OCI-LY7 (cell line): ENCODE measurements at regions not wholly inside any gene's neighbourhood (a gene's known extent, or its start where the extent isn't known, plus 50 kb on each side); places are given as distances from the start of the nearest gene placed in this dataset.

Source experiments
- BruUV-seq: library from RNA; stranded (reverse); fragments of 400-500 nt; replicated peaks from 2 replicates; lab custom pipeline; 2021; lab: Mats Ljungman, UMichigan
- CTCF ChIA-PET: fragments of 300-600 bp; sonication (Branson Sonifier 250); formaldehyde crosslinking; loops from one replicate; lab custom pipeline; 2022; ENCODE audit warnings: antibody characterized with exemption; ENCODE audit not compliant: unreplicated experiment; lab: Charles Lee
- POLR2A ChIA-PET: fragments of 300-600 bp; sonication (Branson Sonifier 250); formaldehyde crosslinking; loops from one replicate; lab custom pipeline; 2022; ENCODE audit warnings: antibody characterized with exemption; lab: Charles Lee
- DNase-seq: peaks from one replicate; pipeline ENCODE4 v3.0.0-alpha.2; 2015; ENCODE audit warnings: low spot score
- H2AFZ ChIP-seq: fragments of 200-600 bp; sonication (generic), shearing (Covaris generic); 2 replicates; pipeline ENCODE4 v1.6.1; 2014; ENCODE audit warnings: mild to moderate bottlenecking, antibody characterized with exemption, low read length, moderate library complexity
- H3K27ac ChIP-seq: fragments of 200-600 bp; sonication (generic); 2 replicates; pipeline ENCODE4 v1.5.1; 2014; ENCODE audit warnings: mixed run types, low read depth, mild to moderate bottlenecking, moderate library complexity, low read length, inconsistent platforms; ENCODE audit not compliant: poor library complexity, severe bottlenecking
- H3K36me3 ChIP-seq: fragments of 200-600 bp; sonication (generic); 2 replicates; pipeline ENCODE4 v1.6.1; 2014; ENCODE audit warnings: mild to moderate bottlenecking, antibody characterized with exemption, low read length, moderate library complexity, mixed read lengths; ENCODE audit not compliant: insufficient read depth
- H3K4me1 ChIP-seq: fragments of 200-600 bp; sonication (generic); 2 replicates; pipeline ENCODE4 v1.5.1; 2014; ENCODE audit warnings: mild to moderate bottlenecking, low read length; ENCODE audit not compliant: insufficient read depth, poor library complexity, severe bottlenecking
- H3K4me2 ChIP-seq: fragments of 200-600 bp; sonication (generic); 2 replicates; pipeline ENCODE4 v1.6.1; 2014; ENCODE audit warnings: mild to moderate bottlenecking, low read length
- H3K4me3 ChIP-seq: fragments of 200-600 bp; sonication (generic); 2 replicates; pipeline ENCODE4 v1.5.1; 2014; ENCODE audit warnings: mild to moderate bottlenecking, low read depth, low read length; ENCODE audit not compliant: poor library complexity, severe bottlenecking
- H3K79me2 ChIP-seq: fragments of 200-600 bp; sonication (generic); 2 replicates; pipeline ENCODE4 v1.6.1; 2016; ENCODE audit warnings: low read depth, mild to moderate bottlenecking, low read length, moderate library complexity, mixed read lengths; ENCODE audit not compliant: insufficient read depth
- H3K9me2 ChIP-seq: fragments of 200-600 bp; sonication (generic); 2 replicates; pipeline ENCODE4 v1.6.1; 2016; ENCODE audit warnings: mild to moderate bottlenecking, low read length, mixed read lengths; ENCODE audit not compliant: insufficient read depth
- H3K9me3 ChIP-seq: fragments of 200-600 bp; sonication (generic); 2 replicates; pipeline ENCODE4 v1.6.1; 2014; ENCODE audit warnings: mild to moderate bottlenecking, mixed run types, low read length, mixed read lengths
- H4K20me1 ChIP-seq: fragments of 200-600 bp; sonication (generic); 2 replicates; pipeline ENCODE4 v1.6.1; 2014; ENCODE audit warnings: mild to moderate bottlenecking, antibody characterized with exemption, low read length, moderate library complexity, mixed read lengths; ENCODE audit not compliant: insufficient read depth
- CTCF ChIP-seq: fragments of 200-600 bp; sonication (generic); conservative IDR thresholded peaks from 2 replicates; pipeline ENCODE4 v1.5.1; 2014; ENCODE audit warnings: mild to moderate bottlenecking, antibody characterized with exemption, low read length, moderate library complexity, mixed read lengths
- EZH2phosphoT487 ChIP-seq: fragments of 200-600 bp; sonication (generic); IDR thresholded peaks from 2 replicates; pipeline ENCODE4 v1.6.1; 2018; ENCODE audit warnings: low read depth, borderline replicate concordance, mild to moderate bottlenecking, mixed run types, antibody characterized with exemption, low read length, moderate library complexity, mixed read lengths
- intact Hi-C: fragments of 100-400 bp; cut with micrococcal nuclease; formaldehyde crosslinking; loops from one replicate; pipeline ENCODE4 v1.10.0; 2022; ENCODE audit not compliant: unreplicated experiment

GRCh38 chr11:29486301-29486700 lies 530.5 kb downstream of the KCNA4 start:
- Histone ChIP-seq H3K4me1 (no peaks in the 10 kb centered on the region), H3K79me2 (no peaks in the 10 kb centered on the region), H3K4me3 (no peak overlapping the region), H3K36me3 (no peaks in the 10 kb centered on the region), H3K9me2 (no peaks in the 10 kb centered on the region), H3K27ac (no peak overlapping the region), H3K9me3 (no peaks in the 10 kb centered on the region), H3K4me2 (no peak overlapping the region), H2AFZ (no peak overlapping the region), H4K20me1 (no peaks in the 10 kb centered on the region)
- ChIA-PET CTCF (no interaction called here), POLR2A (no interaction called here)
- intact Hi-C loops: no loop called here
- no peak for DNase-seq
- BruUV-seq: no TSS peak
- TF ChIP-seq EZH2phosphoT487: no peak
- TF ChIP-seq CTCF: no peak

DNA sequence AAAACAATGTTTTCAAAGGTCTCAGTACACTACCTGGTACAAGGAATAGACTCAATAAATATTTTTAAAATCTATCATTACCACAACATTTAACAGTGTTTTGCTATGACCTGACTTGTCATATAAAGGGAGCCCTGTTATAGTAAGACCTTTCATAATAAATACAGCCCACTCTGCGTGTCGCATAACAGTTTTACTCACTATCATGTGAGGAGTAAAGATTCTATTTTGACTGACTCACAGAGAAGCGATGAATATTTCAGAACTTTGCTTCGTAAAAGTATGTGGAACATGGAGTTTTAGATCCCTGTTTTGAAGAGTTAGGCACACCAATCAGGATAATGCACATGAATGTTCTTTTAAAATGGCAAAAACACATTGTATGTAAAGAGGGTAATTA lies 531.2 kb downstream of the KCNA4 start:
- TF ChIP-seq CTCF (no peak), EZH2phosphoT487 (no peak)
- no peak overlapping the region for H3K27ac ChIP-seq
- H3K9me2 ChIP-seq: no peaks in the 10 kb centered on the region
- intact Hi-C loops: no loop called here
- no peaks in the 10 kb centered on the region for H3K36me3 ChIP-seq
- no peak overlapping the region for H3K4me2 ChIP-seq
- H3K4me3 ChIP-seq: no peak overlapping the region
- no peaks in the 10 kb centered on the region for H3K4me1 ChIP-seq
- H2AFZ ChIP-seq: no peak overlapping the region
- no peaks in the 10 kb centered on the region for H3K9me3 ChIP-seq
- ChIA-PET CTCF (no interaction called here), POLR2A (no interaction called here)
- H3K79me2 ChIP-seq: no peaks in the 10 kb centered on the region
- no TSS peak for BruUV-seq
- no peaks in the 10 kb centered on the region for H4K20me1 ChIP-seq
- DNase-seq: no peak

GRCh38 chr11:29484548-29484947 lies 532.3 kb downstream of the KCNA4 start:
- H3K9me3 ChIP-seq: no peaks in the 10 kb centered on the region
- H3K4me2 ChIP-seq: no peak overlapping the region
- no peak overlapping the region for H3K27ac ChIP-seq
- BruUV-seq: no TSS peak
- ChIA-PET CTCF (no interaction called here), POLR2A (no interaction called here)
- no peaks in the 10 kb centered on the region for H3K9me2 ChIP-seq
- DNase-seq: no peak
- no peaks in the 10 kb centered on the region for H3K79me2 ChIP-seq
- intact Hi-C loops: no loop called here
- no peak overlapping the region for H2AFZ ChIP-seq
- no peak for TF ChIP-seq EZH2phosphoT487
- TF ChIP-seq CTCF: no peak
- no peaks in the 10 kb centered on the region for H4K20me1 ChIP-seq
- H3K36me3 ChIP-seq: no peaks in the 10 kb centered on the region
- no peak overlapping the region for H3K4me3 ChIP-seq
- no peaks in the 10 kb centered on the region for H3K4me1 ChIP-seq
